SJCRH30 (cell line): ENCODE measurements at regions not wholly inside any gene's neighbourhood (a gene's known extent, or its start where the extent isn't known, plus 50 kb on each side); places are given as distances from the start of the nearest gene placed in this dataset.
A peak's percentile ranks its signal among the peaks of the same experiment; 100 is the strongest.

Experiments
- DNase-seq, 2 experiments: peaks; one replicate each; pipeline ENCODE4 v3.0.0-alpha.2; 2015 to 2020
- H3K27ac ChIP-seq: fragments of 250-450 bp; sonication (Bioruptor Pico); 2 replicates; pipeline ENCODE4 v1.5.1; 2020; ENCODE audit warnings: mild to moderate bottlenecking, moderate library complexity
- H3K27me3 ChIP-seq: fragments of 250-450 bp; sonication (Bioruptor Pico); 2 replicates; pipeline ENCODE4 v1.5.1; 2020; ENCODE audit warnings: mild to moderate bottlenecking, moderate library complexity
- H3K36me3 ChIP-seq: fragments of 250-450 bp; sonication (Bioruptor Pico); 2 replicates; pipeline ENCODE4 v1.5.1; 2020; ENCODE audit warnings: mild to moderate bottlenecking, moderate library complexity
- H3K4me1 ChIP-seq: fragments of 250-450 bp; sonication (Bioruptor Pico); 2 replicates; pipeline ENCODE4 v1.5.1; 2020; ENCODE audit warnings: mild to moderate bottlenecking, moderate library complexity
- H3K4me3 ChIP-seq: fragments of 250-450 bp; sonication (Bioruptor Pico); 2 replicates; pipeline ENCODE4 v1.5.1; 2020; ENCODE audit warnings: mild to moderate bottlenecking, moderate library complexity
- H3K9me3 ChIP-seq: fragments of 250-450 bp; sonication (Bioruptor Pico); replicated peaks from 2 replicates; pipeline ENCODE4 v1.5.1; 2020; ENCODE audit warnings: mild to moderate bottlenecking, moderate library complexity

GRCh38 chr10:69730251-69731156 lies 71.2 kb upstream of the COL13A1 start:
- Histone ChIP-seq H3K4me1 (peaks cover 43% of the 10 kb centered on the region), H3K27ac (no peak overlapping the region), H3K9me3 (no peaks in the 10 kb centered on the region), H3K27me3 (no peaks in the 10 kb centered on the region), H3K4me3 (no peak overlapping the region), H3K36me3 (no peaks in the 10 kb centered on the region)
- DNase-seq: no peak

DNA sequence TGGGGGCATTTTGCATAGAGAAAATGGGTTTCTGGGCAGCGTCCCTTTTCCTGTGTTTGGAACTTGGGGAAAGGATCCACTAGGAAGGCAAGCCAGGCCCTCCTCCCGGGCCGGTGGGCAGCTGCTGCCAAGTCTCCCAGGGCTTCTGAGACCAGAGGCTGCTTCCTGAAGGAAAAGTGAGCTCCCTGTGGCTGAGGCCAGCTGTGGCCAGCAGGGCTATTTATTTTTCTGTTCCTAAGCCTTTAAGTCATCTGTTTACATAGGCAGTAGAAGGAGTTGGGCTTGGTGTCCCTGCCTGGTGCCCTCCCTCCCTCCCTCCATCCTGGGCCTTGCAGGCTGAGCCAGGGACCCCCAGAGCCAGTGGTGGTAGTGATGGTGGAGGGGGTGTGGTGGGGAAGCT lies 70.5 kb upstream of the COL13A1 start:
- Histone ChIP-seq H3K9me3 (no peaks in the 10 kb centered on the region), H3K4me3 (no peak overlapping the region), H3K36me3 (no peaks in the 10 kb centered on the region), H3K4me1 (peaks cover 45% of the 10 kb centered on the region), H3K27me3 (no peaks in the 10 kb centered on the region), H3K27ac (no peak overlapping the region)
- peak; percentile 77 to 85 for DNase-seq

DNA sequence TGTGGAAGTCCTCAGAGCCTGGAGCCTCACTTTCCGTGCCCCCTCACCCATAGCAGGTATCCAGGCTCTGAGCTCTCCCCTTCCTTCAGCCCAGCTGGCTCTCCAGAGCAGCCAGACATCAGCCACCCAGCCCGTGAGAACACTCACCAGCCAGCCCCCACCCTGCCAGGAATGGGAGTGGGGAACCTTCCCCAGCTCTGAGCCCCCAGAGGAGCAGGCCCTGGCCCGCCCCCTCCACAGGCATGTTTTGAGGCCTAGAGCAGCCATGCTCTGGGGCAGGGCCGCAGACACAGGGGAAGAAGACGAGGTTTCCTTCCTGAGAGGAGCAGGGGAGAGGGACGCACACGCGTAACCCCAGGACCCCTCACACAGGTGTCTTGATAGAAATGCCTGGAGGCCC lies 70.0 kb upstream of the COL13A1 start:
- Histone ChIP-seq H3K27me3 (no peaks in the 10 kb centered on the region), H3K9me3 (no peaks in the 10 kb centered on the region), H3K36me3 (no peaks in the 10 kb centered on the region), H3K4me1 (peaks cover 45% of the 10 kb centered on the region), H3K27ac (no peak overlapping the region), H3K4me3 (no peak overlapping the region)
- DNase-seq: no peak

GRCh38 chr10:69732147-69732825 lies 69.4 kb upstream of the COL13A1 start:
- no peak for DNase-seq
- Histone ChIP-seq H3K4me1 (peaks cover 45% of the 10 kb centered on the region), H3K9me3 (no peaks in the 10 kb centered on the region), H3K27me3 (no peaks in the 10 kb centered on the region), H3K4me3 (no peak overlapping the region), H3K36me3 (no peaks in the 10 kb centered on the region), H3K27ac (no peak overlapping the region)

GRCh38 chr10:69732826-69733150 lies 68.9 kb upstream of the COL13A1 start:
- Histone ChIP-seq H3K27me3 (no peaks in the 10 kb centered on the region), H3K36me3 (no peaks in the 10 kb centered on the region), H3K9me3 (no peaks in the 10 kb centered on the region), H3K4me1 (peaks cover 45% of the 10 kb centered on the region), H3K4me3 (no peak overlapping the region), H3K27ac (no peak overlapping the region)
- DNase-seq: no peak

DNA sequence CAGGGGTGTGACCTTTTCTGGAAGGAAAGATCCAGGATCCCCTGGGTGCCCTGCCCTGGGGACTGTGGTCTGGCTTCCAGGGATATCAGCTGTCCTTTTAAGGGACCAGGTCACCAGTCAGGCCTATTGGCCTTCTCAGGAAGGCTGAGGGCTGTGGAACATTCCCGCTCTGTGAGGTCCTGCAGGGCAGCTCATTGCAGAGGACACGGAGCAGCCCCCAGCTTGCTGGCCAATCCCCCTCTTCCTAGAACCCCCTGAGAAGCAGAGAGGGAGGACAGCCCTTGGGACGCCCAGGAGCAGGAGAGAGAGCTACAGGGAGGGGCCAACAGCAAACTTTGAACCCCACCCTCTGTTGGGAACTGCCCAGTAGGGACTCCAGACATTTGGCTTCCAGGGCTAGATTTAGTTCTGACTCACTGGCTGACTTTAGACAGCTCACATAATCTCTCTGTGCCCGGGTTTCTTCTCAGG lies 67.9 kb upstream of the COL13A1 start:
- Histone ChIP-seq H3K4me3 (no peak overlapping the region), H3K27ac (no peak overlapping the region), H3K27me3 (no peaks in the 10 kb centered on the region), H3K4me1 (peaks cover 43% of the 10 kb centered on the region), H3K36me3 (no peaks in the 10 kb centered on the region), H3K9me3 (no peaks in the 10 kb centered on the region)
- DNase-seq: no peak

GRCh38 chr10:69734416-69734796 lies 67.3 kb upstream of the COL13A1 start:
- Histone ChIP-seq H3K9me3 (no peaks in the 10 kb centered on the region), H3K4me1 (peaks cover 43% of the 10 kb centered on the region), H3K27ac (no peak overlapping the region), H3K27me3 (no peaks in the 10 kb centered on the region), H3K36me3 (no peaks in the 10 kb centered on the region), H3K4me3 (no peak overlapping the region)
- no peak for DNase-seq

DNA sequence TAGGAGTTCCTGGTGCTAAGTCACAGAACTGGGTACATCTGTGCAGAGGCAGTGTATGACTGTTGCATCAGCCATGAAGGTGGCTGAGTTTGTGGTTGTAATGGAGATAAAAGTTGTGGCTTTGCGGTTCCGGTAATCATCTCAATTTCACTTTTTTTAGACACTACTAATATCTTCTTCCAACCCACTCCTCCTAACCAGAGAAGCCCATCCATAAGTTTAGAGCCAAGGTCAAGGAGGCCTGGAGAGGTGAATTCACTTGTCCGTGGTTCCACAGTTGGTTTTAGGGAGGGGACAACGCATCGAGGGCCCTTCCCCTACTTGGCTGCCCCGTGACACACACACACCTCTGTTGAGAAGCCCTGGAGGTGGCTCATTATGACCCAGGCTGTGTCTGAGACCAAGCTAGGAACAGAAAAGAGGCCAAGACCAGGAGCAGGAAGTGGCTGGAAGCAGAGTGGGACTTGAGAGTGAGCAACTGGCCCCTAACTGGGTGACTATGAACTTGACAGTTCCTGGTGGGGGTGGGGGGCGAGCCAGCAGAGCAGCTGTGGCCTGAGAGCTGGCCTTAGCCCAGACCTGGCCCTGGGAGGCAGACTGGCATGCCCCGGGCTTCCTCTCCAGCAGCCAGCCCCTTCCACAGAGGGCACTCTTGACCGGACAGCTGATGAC lies 66.8 kb upstream of the COL13A1 start:
- peaks cover 43% of the 10 kb centered on the region for H3K4me1 ChIP-seq
- no peaks in the 10 kb centered on the region for H3K9me3 ChIP-seq
- DNase-seq: peak in 1 of 2 experiments; percentile 57
- H3K4me3 ChIP-seq: no peak overlapping the region
- peak overlapping the region; percentile 41 for H3K27ac ChIP-seq
- no peaks in the 10 kb centered on the region for H3K27me3 ChIP-seq
- H3K36me3 ChIP-seq: no peaks in the 10 kb centered on the region

GRCh38 chr10:69736886-69737641 lies 64.6 kb upstream of the COL13A1 start:
- H3K36me3 ChIP-seq: no peaks in the 10 kb centered on the region
- H3K4me3 ChIP-seq: no peak overlapping the region
- H3K27ac ChIP-seq: no peak overlapping the region
- DNase-seq: no peak
- peaks cover 30% of the 10 kb centered on the region for H3K4me1 ChIP-seq
- no peaks in the 10 kb centered on the region for H3K27me3 ChIP-seq
- no peaks in the 10 kb centered on the region for H3K9me3 ChIP-seq

DNA sequence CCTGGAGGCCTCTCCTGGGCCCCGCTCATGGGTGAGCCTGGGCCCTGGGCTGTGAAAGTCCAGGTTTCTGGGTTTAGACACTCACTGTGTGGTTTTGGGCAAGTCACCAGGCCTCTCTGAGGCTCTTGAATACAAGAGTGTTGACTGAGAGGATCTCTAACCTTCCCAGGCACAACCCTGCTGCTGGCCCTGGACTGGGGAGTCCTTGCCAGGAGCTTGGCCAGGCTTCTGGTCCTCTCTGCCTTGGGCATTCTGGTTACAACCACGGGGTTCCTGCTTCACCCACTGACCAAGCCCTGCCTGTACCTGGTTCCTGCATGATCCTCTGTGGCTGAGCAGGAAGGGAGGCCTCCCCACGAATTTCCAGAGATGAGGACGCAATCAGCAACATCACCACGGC lies 63.6 kb upstream of the COL13A1 start:
- no peaks in the 10 kb centered on the region for H3K36me3 ChIP-seq
- H3K27ac ChIP-seq: no peak overlapping the region
- H3K4me1 ChIP-seq: peaks cover 22% of the 10 kb centered on the region
- H3K27me3 ChIP-seq: no peaks in the 10 kb centered on the region
- H3K9me3 ChIP-seq: no peaks in the 10 kb centered on the region
- H3K4me3 ChIP-seq: no peak overlapping the region
- DNase-seq: no peak

GRCh38 chr10:69738858-69739435 lies 62.8 kb upstream of the COL13A1 start:
- H3K27ac ChIP-seq: no peak overlapping the region
- no peaks in the 10 kb centered on the region for H3K36me3 ChIP-seq
- peaks cover 18% of the 10 kb centered on the region for H3K4me1 ChIP-seq
- no peak overlapping the region for H3K4me3 ChIP-seq
- no peaks in the 10 kb centered on the region for H3K9me3 ChIP-seq
- no peak for DNase-seq
- H3K27me3 ChIP-seq: no peaks in the 10 kb centered on the region

- Histone ChIP-seq H3K4me1 (peaks cover 11% of the 10 kb centered on the region), H3K4me3 (no peak overlapping the region), H3K27me3 (no peaks in the 10 kb centered on the region), H3K36me3 (no peaks in the 10 kb centered on the region), H3K9me3 (no peaks in the 10 kb centered on the region), H3K27ac (no peak overlapping the region)
- no peak for DNase-seq
Measured at GRCh38 chr10:69739634-69740033, 62.1 kb upstream of the COL13A1 start.

DNA sequence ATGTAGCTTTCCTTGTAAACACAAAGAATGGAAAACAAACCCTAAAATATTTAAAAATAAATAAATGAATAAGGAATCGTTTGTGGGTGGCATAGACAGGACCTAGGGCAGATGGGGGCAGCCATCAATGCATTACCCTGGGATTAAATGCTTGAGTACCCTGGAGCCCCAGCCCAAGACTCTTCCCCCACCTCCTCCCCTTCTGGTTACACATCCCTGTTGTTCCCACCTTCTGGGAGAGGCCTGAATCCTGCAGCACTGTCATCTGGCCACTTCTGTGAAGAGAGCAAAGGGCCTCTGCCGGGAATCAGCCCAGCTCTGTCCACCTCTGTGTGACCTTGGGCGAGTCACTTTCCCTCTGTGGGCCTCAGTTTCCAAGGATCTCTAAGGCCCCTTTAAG lies 61.6 kb upstream of the COL13A1 start:
- H3K9me3 ChIP-seq: no peaks in the 10 kb centered on the region
- H3K27ac ChIP-seq: no peak overlapping the region
- DNase-seq: no peak
- H3K27me3 ChIP-seq: no peaks in the 10 kb centered on the region
- H3K36me3 ChIP-seq: no peaks in the 10 kb centered on the region
- no peak overlapping the region for H3K4me3 ChIP-seq
- H3K4me1 ChIP-seq: peaks cover 6% of the 10 kb centered on the region

GRCh38 chr10:69741252-69741651 lies 60.5 kb upstream of the COL13A1 start:
- no peak overlapping the region for H3K4me3 ChIP-seq
- H3K9me3 ChIP-seq: no peaks in the 10 kb centered on the region
- no peaks in the 10 kb centered on the region for H3K27me3 ChIP-seq
- DNase-seq: no peak
- H3K36me3 ChIP-seq: no peaks in the 10 kb centered on the region
- H3K4me1 ChIP-seq: no peaks in the 10 kb centered on the region
- no peak overlapping the region for H3K27ac ChIP-seq
